ENCODE measurements at regions not wholly inside any gene's neighbourhood (a gene's known extent, or its start where the extent isn't known, plus 50 kb on each side); places are given as distances from the start of the nearest gene placed in this dataset.

GRCh38 chr1:213570487-213570886 lies 417.3 kb upstream of the PROX1 start:
- H3K27ac Mint-ChIP-seq = no peak overlapping the region
- H3K27me3 Mint-ChIP-seq (ENCODE audit: low read depth in 3 of 3) = peaks cover 0 to 3% (median 1%) of the 10 kb centered on the region in 3 donors
- intact Hi-C loops (cut with micrococcal nuclease) = no loop called here
- Histone ChIP-seq H3K79me2 (ENCODE audit: insufficient read depth, low read length) (no peaks in the 10 kb centered on the region), H3K36me3 (replicated peaks in 1 of 2; ENCODE audit: control insufficient read depth in 1 of 2, insufficient read depth in 2 of 2, low read length in 2 of 2) (no peaks in the 10 kb centered on the region), H3K27me3 (ENCODE audit: control insufficient read depth in 2 of 2, insufficient read depth in 2 of 2, low read length in 2 of 2) (no peaks in the 10 kb centered on the region), H3K27ac (ENCODE audit: low read depth in 1 of 2, low read length in 2 of 2) (no peak overlapping the region), H2AFZ (ENCODE audit: insufficient read depth, low read depth, low read length, poor library complexity, severe bottlenecking) (no peak overlapping the region), H3K4me2 (replicated peaks; ENCODE audit: extremely low read depth, low read length, poor library complexity, severe bottlenecking) (no peak overlapping the region), H3K4me3 (replicated peaks in 1 of 3; ENCODE audit: low read depth in 2 of 3, low read length in 3 of 3) (no peak overlapping the region), H3K9me3 (replicated peaks in 1 of 2; ENCODE audit: control insufficient read depth in 1 of 2, insufficient read depth in 1 of 2, low read length in 2 of 2) (peaks cover 0 to 4% of the 10 kb centered on the region in 2 donors), H4K20me1 (ENCODE audit: insufficient read depth, low read length) (no peaks in the 10 kb centered on the region), H3K9ac (ENCODE audit: insufficient read depth, low read length, poor library complexity, severe bottlenecking) (no peak overlapping the region), H3K4me1 (ENCODE audit: control insufficient read depth in 1 of 2, insufficient read depth in 2 of 2, low read length in 2 of 2) (no peaks in the 10 kb centered on the region)
- H3K9me3 Mint-ChIP-seq = peaks cover 0 to 6% (median 3%) of the 10 kb centered on the region in 7 donors
- H3K36me3 Mint-ChIP-seq = no peaks in the 10 kb centered on the region
- H3K4me3 Mint-ChIP-seq = no peak overlapping the region
- WGBS (ENCODE audit: insufficient coverage) = no CpG with 5 or more reads among the region's 2 CpGs
- no peak for DNase-seq
- no peak for TF ChIP-seq CTCF (IDR thresholded peaks at IDR 0.05)
- H3K4me1 Mint-ChIP-seq = no peaks in the 10 kb centered on the region

GRCh38 chr1:213571419-213571818 lies 416.4 kb upstream of the PROX1 start:
- peaks cover 0 to 3% (median 1%) of the 10 kb centered on the region in 3 donors for H3K27me3 Mint-ChIP-seq (ENCODE audit: low read depth in 3 of 3)
- no peak overlapping the region for H3K4me2 ChIP-seq (replicated peaks; ENCODE audit: extremely low read depth, low read length, poor library complexity, severe bottlenecking)
- H3K9me3 Mint-ChIP-seq = peaks cover 0 to 6% (median 3%) of the 10 kb centered on the region in 7 donors
- no peak for DNase-seq
- 95% methylated on average over 3 of the region's 3 CpGs for WGBS (ENCODE audit: insufficient coverage)
- H2AFZ ChIP-seq (ENCODE audit: insufficient read depth, low read depth, low read length, poor library complexity, severe bottlenecking) = no peak overlapping the region
- intact Hi-C loops (cut with micrococcal nuclease) = no loop called here
- H3K27ac ChIP-seq (ENCODE audit: low read depth in 1 of 2, low read length in 2 of 2) = no peak overlapping the region
- no peaks in the 10 kb centered on the region for H3K4me1 ChIP-seq (ENCODE audit: control insufficient read depth in 1 of 2, insufficient read depth in 2 of 2, low read length in 2 of 2)
- TF ChIP-seq CTCF (IDR thresholded peaks at IDR 0.05) = no peak
- H3K27ac Mint-ChIP-seq = no peak overlapping the region
- H3K79me2 ChIP-seq (ENCODE audit: insufficient read depth, low read length) = no peaks in the 10 kb centered on the region
- H3K4me3 Mint-ChIP-seq = no peak overlapping the region
- H3K4me1 Mint-ChIP-seq = no peaks in the 10 kb centered on the region
- H3K36me3 Mint-ChIP-seq = no peaks in the 10 kb centered on the region
- H3K27me3 ChIP-seq (ENCODE audit: control insufficient read depth in 2 of 2, insufficient read depth in 2 of 2, low read length in 2 of 2) = no peaks in the 10 kb centered on the region
- peaks cover 0 to 4% of the 10 kb centered on the region in 2 donors for H3K9me3 ChIP-seq (replicated peaks in 1 of 2; ENCODE audit: control insufficient read depth in 1 of 2, insufficient read depth in 1 of 2, low read length in 2 of 2)
- H3K36me3 ChIP-seq (replicated peaks in 1 of 2; ENCODE audit: control insufficient read depth in 1 of 2, insufficient read depth in 2 of 2, low read length in 2 of 2) = no peaks in the 10 kb centered on the region
- H3K9ac ChIP-seq (ENCODE audit: insufficient read depth, low read length, poor library complexity, severe bottlenecking) = no peak overlapping the region
- no peak overlapping the region for H3K4me3 ChIP-seq (replicated peaks in 1 of 3; ENCODE audit: low read depth in 2 of 3, low read length in 3 of 3)
- H4K20me1 ChIP-seq (ENCODE audit: insufficient read depth, low read length) = no peaks in the 10 kb centered on the region
